GM18867 (cell line): ENCODE measurements at regions not wholly inside any gene's neighbourhood (a gene's known extent, or its start where the extent isn't known, plus 50 kb on each side); places are given as distances from the start of the nearest gene placed in this dataset.

Source experiments
- ATAC-seq: cut with Tn5 transposase; IDR thresholded peaks from one replicate; pipeline ENCODE4 v1.9.1; 2021; ENCODE audit warnings: mild to moderate bottlenecking, moderate library complexity; ENCODE audit not compliant: unreplicated experiment

- ATAC-seq, result no peak
Observed at GRCh38 chr10:65544756-65545155, 1381.1 kb upstream of the LRRTM3 start.

- ATAC-seq, result no peak
Observed at GRCh38 chr10:65548001-65548400, 1377.8 kb upstream of the LRRTM3 start.

GRCh38 chr10:65550761-65551160, 1375.1 kb upstream of the LRRTM3 start:
- ATAC-seq, result no peak

GRCh38 chr10:65555192-65555591, 1370.6 kb upstream of the LRRTM3 start:
- ATAC-seq, result no peak

- ATAC-seq, result no peak
Observed at GRCh38 chr10:65556006-65556405, 1369.8 kb upstream of the LRRTM3 start.

GRCh38 chr10:65559369-65559768, 1366.5 kb upstream of the LRRTM3 start:
- no peak for ATAC-seq

- ATAC-seq, result no peak
Observed at GRCh38 chr10:65565246-65565645, 1360.6 kb upstream of the LRRTM3 start.

- no peak for ATAC-seq
Observed at GRCh38 chr10:65566906-65567305, 1358.9 kb upstream of the LRRTM3 start.

- ATAC-seq, result no peak
Observed at GRCh38 chr10:65570143-65571010, 1355.5 kb upstream of the LRRTM3 start.

- peak; percentile 63 for ATAC-seq
Observed at GRCh38 chr10:65571011-65571570, 1354.7 kb upstream of the LRRTM3 start.

- no peak for ATAC-seq
Observed at GRCh38 chr10:65581426-65582026, 1344.3 kb upstream of the LRRTM3 start.

GRCh38 chr10:65602182-65602865, 1323.5 kb upstream of the LRRTM3 start:
- no peak for ATAC-seq

- ATAC-seq, result no peak
Observed at GRCh38 chr10:65611592-65611991, 1314.2 kb upstream of the LRRTM3 start.

- no peak for ATAC-seq
Observed at GRCh38 chr10:65614956-65615565, 1310.8 kb upstream of the LRRTM3 start.

- ATAC-seq, result no peak
Observed at GRCh38 chr10:65618126-65618525, 1307.7 kb upstream of the LRRTM3 start.

- no peak for ATAC-seq
Observed at GRCh38 chr10:65620404-65621048, 1305.3 kb upstream of the LRRTM3 start.

GRCh38 chr10:65622608-65623007, 1303.2 kb upstream of the LRRTM3 start:
- no peak for ATAC-seq

- ATAC-seq, result no peak
Observed at GRCh38 chr10:65628493-65629139, 1297.2 kb upstream of the LRRTM3 start.

GRCh38 chr10:65660006-65660405, 1265.8 kb upstream of the LRRTM3 start:
- no peak for ATAC-seq

- ATAC-seq, result no peak
Observed at GRCh38 chr10:65670087-65670486, 1255.7 kb upstream of the LRRTM3 start.
